HG02970 (cell line): ENCODE measurements at regions not wholly inside any gene's neighbourhood (a gene's known extent, or its start where the extent isn't known, plus 50 kb on each side); places are given as distances from the start of the nearest gene placed in this dataset.
"Not testable (repeated sequence)": the region's sequence is repeated elsewhere in the genome, so short reads cannot be mapped to it uniquely, and the experiment has no call there.

Source experiments
- ATAC-seq: cut with Tn5 transposase; IDR thresholded peaks from one replicate; pipeline ENCODE4 v1.9.1; 2021; ENCODE audit warnings: mild to moderate bottlenecking, moderate library complexity, moderate number of reproducible peaks; ENCODE audit not compliant: unreplicated experiment, low FRiP score

DNA sequence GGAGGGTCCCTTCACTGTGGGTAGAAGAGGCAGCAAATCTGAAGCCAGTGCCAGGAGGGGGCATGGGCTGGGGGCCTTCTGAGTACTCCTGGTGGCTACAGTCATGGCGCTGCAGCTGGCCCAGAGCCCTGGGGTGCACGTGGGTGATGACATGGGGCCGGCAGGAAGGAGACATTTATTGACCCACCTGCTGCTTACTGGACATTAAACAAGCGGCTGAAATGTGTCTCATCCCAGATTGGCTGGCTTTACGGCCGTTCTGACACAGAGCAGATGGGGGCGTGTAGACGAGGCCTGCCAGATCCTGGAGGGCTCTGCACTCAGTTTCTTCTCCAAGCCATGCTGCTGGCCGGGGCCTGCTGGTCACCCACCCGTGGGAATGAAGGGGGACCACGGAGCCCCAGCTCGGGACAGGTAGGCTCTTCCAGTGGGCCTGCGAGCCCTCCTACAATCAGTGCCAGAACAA is 906.9 kb downstream of the BRD1 start:
- no peak for ATAC-seq

DNA sequence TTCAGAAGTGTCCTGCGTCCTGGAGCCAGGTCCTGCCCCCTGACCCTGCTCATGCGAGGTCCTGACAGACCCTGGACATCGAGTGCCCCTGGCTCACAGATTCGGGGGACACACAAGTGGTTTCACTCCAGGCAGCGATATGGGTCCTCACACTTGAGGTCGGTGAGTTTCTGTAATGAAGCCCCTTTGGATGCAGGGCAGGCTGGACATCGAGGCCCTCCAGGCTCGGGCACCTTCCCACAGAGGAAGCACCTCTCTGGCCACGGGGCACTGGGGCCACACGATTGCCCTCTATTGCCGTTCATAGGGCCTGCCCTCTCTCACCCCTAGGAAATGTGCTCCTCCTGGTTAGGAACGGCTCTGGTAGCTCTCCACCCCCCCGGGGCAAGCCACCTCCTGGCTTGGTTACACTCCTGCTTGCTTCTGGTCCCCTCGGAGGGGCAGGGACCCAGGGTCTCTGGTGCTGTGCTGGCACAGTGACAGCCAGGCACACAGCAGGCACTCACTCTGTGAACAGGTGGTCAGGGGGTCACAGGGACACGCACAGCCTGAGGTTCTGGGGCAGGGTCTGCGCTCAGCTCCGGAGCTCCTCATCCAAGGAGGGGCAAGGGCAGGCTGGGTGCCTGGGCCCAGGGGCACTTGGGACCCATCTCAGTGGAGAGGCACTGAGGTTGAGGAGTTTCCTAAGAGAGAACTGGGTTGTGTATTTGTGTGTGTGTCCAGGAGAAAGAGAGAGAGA is 907.7 kb downstream of the BRD1 start:
- ATAC-seq, result no peak

DNA sequence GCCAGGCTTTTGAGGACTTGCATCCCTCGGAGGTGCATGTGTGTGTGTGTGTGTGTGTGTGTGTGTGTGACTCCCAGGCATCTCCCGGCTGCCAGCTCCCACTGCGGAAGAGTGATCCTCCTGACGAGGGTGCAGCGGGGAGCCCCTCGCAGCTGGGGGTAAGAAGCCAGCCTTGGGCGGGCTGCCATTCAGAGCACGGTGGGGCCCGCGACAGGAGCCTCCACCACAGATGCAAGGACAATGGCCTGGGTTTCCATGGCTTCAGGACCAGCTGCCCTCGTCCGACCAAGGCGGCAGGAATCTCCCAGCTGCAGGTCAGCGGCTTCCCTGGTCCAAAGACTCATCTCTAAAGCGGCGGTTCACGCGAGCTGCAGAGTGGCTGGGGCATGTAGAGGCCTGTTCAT is 908.5 kb downstream of the BRD1 start:
- ATAC-seq, result no peak

DNA sequence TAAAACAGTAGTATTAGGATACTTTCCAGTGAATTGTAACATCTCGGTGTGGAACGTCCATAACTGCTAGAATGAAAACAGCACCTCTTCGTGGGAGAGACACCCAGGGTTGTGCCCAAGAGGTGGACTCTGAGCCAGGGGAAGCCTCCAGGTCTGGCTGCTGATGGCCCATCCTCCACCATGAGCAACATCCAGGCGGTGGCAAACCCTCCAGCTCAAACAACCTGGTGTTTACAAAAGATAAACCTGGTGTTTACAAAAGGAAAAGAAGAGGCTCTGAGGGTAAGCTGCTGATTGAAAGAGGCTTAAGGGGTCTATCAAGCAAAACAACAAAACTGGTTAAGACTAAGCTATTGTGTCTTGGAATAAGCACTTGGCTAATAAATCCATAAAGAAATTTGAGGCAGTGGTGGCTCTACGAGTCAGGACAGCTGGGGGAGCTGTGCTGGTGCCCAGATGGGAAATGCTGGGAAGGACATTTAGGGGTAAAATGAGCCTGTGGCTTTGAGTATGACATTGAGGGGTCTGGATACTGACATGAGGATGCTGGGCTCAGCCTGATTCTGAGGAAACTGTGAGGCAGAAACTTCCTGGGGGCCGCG is 909.0 kb downstream of the BRD1 start:
- no peak for ATAC-seq

DNA sequence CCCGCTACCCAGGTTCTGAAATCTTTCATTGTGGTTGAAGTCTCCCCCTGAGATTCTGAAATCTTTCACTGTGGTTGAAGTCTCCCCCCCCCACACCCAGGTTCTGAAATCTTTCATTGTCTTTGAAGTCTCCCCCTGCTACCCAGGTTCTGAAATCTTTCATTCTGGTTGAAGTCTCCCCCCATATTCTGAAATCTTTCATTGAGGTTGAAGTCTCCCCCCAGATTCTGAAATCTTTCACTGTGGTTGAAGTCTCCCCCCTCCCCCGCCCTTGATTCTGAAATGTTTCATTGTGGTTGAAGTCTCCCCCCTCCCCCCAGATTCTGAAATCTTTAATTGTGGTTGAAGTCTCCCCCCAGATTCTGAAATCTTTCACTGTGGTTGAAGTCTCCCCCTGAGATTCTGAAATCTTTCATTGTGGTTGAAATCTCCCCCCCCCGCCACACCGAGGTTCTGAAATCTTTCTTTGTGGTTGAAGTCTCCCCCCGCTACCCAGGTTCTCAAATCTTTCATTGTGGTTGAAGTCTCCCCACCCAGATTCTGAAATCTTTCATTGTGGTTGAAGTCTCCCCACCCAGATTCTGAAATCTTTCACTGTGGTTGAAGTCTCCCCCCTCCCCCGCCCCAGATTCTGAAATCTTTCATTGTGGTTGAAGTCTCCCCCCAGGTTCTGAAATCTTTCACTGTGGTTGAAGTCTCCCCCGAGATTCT is 915.2 kb downstream of the BRD1 start:
- not testable (repeated sequence) for ATAC-seq

DNA sequence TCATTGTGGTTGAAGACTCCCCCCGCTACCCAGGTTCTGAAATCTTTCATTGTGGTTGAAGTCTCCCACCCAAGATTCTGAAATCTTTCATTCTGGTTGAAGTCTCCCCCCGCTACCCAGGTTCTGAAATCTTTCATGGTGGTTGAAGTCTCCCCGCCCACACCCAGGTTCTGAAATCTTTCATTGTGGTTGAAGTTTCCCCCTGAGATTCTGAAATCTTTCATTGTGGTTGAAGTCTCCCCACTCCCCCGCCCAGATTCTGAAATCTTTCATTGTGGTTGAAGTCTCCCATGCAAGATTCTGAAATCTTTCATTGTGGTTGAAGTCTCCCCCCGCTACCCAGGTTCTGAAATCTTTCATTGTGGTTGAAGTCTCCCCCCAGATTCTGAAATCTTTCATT is 916.0 kb downstream of the BRD1 start:
- ATAC-seq, result not testable (repeated sequence)

DNA sequence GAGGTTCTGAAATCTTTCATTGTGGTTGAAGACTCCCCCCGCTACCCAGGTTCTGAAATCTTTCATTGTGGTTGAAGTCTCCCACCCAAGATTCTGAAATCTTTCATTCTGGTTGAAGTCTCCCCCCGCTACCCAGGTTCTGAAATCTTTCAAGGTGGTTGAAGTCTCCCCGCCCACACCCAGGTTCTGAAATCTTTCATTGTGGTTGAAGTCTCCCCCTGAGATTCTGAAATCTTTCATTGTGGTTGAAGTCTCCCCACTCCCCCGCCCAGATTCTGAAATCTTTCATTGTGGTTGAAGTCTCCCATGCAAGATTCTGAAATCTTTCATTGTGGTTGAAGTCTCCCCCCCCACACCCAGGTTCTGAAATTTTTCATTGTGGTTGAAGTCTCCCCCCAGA is 916.6 kb downstream of the BRD1 start:
- not testable (repeated sequence) for ATAC-seq

DNA sequence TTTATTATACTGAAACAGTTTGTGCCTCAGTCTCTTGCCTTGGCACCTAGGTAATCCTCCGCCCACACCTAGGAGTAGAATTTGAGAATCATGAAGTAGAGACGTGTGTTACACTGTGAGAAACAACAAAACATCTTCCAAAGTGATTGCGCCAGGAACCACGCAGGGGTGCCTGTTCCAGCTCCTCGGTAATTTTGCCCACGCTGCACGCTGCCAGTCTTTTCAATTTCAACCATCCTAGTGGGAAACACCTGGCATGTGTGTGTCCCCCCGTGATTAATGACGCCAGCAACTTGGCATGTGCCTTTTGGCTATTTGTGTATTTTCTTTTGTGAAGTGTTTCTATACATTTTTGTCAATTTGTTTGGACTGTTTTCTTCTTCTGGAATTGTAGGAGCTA is 919.1 kb downstream of the BRD1 start:
- ATAC-seq, result no peak

DNA sequence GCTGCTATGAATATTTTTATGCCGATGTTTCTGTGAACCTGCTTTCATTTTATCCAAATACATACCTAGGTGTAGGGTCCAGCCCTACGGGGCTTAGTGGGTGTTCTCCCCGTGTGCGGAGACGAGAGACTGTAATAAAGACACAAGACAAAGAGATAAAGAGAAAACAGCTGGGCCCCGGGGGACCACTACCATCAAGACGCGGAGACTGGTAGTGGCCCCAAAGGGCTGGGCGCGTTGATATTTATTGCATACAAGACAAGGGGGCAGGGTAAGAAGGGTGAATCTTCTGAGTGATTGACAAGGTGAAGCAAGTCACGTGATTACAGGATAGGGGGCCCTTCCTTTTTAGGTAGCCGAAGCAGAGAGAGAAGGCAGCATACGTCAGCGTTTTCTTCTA is 920.1 kb downstream of the BRD1 start:
- ATAC-seq, result no peak

DNA sequence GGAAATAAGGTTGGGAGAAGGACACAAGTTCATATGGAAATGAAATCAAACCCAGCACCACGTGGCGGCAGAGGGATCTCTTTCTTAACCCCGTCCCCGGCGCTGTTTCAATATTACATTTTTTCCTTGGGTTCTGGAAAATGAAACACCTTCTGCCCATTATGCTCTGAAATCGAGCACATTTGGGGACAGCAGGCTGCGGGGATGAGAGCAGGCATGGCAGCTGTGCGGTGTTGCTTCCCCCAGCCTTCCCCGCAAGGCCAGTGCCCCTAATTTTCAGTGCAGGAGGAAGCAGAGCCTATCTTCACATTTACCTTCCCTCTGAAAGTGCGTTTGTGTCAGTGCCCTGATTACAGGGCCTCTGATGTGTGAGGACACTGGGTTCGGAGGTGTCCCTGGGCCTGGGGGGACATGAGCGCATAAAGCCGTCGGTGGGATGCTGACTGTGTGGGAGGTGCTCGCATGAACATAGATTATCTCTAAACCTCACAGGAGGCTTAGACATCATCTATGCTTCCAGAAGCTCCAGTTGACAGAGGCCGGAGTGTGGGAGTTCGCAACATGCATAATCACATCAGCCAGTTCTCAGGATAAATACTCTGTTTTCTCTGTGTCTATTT is 921.3 kb downstream of the BRD1 start:
- no peak for ATAC-seq

DNA sequence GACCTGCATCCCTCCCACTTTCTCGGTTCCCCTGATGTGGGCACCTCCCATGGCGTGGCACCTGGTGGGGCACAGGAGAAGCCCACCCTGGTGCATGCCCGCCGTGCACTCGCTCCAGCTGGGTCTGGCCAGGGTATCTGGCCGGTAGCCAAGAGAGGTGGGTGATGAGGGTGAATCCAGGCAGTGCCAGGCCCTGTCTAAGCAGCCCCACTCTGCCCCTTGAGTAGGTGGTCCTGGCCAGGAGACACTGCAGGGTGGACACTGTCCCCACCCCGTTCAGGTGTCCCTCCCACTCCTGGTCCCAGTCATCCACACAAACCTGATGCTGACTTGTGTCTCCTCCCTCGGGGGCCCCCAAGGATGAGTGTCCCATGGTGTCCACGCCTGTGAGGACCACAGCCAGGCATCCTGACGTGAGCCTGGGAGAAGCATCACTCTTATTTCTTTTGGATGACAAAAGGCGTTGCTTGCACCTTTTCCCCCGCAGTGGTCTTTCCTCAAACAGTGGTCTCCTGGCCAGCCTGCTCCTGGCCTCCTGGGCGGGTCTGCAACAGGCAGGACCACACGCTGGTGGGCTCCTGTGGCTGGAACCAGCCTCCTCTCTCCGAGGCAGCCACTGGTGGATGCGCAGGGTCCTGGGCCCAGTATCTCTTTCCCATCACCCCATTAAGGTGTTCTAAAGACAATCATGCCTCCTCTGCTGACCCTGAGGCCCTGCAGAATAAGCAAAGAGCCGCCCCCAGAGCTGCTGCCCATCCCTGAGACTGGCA is 922.3 kb downstream of the BRD1 start:
- no peak for ATAC-seq

DNA sequence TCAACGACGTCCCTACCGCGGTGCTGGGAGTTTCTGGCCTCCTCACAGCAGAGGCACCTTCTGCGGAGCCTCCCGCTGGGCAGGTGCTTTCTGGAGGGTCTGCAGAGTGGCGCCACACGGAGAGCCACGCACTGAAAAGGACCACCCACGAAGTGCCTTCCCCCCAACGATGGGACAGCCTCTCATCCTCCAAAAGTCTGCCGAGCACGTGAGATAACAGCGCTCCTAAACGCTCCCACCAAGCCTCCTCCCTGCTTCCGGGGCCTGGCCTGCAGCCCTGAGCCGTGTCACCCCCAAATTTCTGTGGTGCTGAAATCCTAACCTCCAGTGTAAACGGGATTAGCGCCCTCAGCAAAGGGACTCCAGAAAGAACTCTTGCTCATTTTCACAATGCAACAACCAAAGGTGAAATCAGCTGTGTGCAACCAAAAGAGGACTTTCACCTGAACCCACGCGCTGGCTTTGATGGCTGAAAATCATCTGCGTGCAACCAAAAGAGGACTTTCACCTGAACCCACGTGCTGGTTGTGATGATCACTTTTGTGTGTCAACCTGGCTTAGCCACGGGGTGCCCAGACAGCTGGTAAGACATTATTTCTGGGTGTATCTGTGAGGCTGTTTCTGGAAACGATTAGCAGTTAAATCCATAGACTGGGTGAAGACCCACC is 924.6 kb downstream of the BRD1 start:
- no peak for ATAC-seq

DNA sequence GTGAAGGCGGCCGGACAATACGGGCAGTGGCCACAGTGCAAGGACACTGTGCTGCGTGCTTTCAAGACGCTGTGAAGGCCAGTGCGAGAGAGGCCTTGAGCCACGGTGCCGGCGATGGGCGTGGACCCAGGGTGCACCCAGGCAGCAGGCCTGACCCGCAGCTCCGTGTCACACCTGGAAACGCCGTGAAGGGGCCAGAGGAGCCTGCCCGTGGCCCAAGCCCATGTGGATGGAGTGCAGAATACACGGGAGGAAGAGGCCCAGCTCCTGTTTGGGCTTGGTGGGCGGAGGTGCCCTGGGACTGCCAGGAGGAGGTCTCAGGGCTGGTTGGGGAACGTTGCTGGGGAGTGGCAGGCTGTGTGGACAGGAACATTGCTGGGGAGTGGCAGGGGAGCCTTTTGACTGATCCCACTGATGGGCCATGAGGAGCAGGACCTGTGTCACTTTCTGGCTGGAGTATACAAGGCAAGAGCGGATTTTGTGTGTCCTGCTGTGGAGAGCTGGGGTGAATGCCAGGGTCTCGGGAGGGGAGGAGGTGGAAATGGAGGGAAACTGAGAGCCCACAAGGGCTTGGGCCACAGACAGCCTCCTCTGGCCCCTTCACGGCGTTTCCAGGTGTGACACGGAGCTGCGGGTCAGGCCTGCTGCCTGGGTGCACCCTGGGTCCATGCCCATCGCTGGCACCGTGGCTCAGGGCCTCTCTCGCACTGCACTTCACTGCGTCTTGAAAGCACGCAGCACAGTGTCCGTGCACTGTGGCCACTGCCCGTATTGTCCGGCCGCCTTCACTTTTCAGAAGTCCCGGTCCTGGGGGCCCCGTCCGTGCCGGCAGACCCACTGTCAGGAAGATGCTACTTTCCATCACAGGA is 925.4 kb downstream of the BRD1 start:
- ATAC-seq, result no peak

DNA sequence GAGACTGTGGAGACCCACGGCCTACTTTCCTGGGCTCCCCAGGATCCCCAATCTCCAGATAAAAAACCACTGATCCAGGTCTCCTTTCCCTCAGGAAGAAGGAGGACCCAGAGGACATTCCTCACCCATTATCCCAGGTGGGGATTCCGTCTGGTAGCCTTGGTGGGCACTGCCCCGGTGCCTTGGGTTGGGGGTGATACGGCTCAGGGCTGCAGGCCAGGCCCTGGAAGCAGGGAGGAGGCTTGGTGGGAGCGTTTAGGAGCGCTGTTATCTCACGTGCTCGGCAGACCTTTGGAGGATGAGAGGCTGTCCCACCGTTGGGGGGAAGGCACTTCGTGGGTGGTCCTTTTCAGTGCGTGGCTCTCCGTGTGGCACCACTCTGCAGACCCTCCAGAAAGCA is 926.3 kb downstream of the BRD1 start:
- no peak for ATAC-seq

DNA sequence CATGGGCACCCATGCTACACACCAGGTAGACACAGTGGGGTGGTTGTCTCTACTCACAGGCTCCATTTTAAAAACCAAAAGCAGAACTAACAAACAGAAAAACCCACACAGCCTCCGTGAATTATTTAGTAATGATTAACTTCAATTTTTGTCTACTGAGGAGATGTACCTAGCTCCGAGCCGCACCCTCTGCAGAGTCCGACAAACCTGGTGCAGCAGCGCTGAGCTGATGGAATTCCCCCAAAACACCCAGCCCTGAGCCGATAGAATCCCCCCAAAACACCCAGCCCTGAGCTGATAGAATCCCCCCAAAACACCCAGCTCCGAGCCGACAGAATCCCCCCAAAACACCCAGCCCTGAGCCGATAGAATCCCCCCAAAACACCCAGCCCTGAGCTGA is 927.0 kb downstream of the BRD1 start:
- no peak for ATAC-seq

DNA sequence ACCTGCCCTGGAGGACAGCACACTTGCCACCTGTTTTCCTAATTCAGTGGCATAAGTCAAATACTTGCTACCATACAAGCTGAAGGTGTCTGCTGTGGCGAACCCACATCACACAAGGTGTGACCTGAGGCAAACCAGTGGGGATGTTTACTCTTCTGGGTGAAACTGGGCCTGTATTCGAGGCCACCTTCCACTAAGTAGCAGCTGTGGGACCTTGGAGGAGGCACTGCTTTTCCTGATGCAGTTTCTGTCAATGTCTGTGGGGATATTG is 927.4 kb downstream of the BRD1 start:
- no peak for ATAC-seq

DNA sequence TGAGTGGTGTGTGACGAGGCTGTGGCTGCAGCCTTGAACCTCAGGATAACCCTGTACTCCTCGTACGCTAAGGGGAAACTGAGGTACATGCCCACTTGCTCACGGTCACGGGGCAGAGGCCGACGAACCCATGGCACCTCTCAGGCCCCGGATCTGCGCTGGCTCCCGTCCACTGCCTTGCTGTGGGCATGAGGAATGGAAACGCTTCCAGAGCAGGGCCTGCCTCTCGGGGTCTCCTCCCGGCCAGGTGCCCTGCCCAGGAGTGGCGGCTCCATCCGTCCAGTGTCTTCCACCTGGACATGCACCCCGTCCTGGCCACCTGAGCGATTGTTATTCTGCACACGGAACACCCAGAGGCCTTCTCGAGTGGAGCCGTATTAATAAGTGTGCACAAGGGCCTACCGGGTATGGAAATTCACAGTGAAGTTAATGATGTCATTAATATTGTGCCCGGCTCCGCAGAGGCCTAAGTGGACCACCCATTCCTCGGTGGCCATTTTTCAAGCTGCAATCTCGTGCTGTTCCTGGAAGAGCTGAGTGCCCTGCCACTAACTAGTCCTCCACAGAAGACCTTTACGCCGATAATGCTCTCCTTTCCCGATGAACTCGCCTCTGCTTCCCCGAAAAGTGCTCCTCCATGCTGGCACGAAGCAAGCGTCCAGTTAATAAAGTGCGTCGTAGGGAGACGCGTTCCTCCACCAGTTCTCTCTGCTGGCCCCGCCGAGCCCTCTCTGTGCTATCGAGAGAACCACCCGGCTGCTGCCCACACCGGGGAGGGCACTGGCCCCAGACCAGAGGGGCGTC is 927.9 kb downstream of the BRD1 start:
- ATAC-seq, result no peak

DNA sequence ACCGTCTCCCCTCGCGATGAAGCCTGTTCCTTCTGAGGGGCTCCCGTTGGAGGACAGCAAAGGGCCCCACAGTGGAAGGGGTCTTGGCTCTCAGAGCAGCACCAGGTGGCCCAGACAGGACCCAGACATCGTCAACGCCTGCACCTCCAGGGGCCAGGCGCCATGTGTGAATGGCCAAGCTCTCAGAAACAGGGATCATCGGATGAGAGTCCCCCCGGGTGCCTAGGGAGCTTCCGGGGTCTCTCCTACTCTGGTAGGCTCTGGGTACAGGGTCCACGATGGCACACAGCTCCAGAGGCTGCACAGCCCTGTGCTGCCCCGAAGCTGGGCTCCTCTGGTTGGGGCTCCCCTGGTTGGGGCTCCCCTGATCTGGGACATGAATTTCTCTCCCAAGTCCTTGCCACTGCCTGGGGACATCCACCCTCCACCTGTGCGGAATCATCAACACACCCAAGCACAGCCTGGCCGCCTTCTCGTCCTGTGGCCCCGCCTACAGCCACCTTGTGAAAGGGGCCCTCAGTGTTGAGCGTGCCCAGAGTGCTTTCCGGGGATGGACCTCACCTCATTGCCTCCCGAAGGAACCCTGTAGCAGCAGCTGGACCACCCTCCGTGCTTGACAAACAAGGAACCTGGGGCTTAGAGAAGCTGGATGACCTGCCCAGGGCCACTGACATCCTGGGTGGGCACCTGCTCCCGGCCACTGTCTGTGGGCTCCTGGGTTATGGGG is 929.0 kb downstream of the BRD1 start:
- ATAC-seq, result no peak
